ENCODE measurements at regions not wholly inside any gene's neighbourhood (a gene's known extent, or its start where the extent isn't known, plus 50 kb on each side); places are given as distances from the start of the nearest gene placed in this dataset.

GRCh38 chr3:29072611-29073010 lies 208.3 kb upstream of the RBMS3 start:
- Histone ChIP-seq H3K27ac (replicated peaks; ENCODE audit: low read length) (no peak overlapping the region), H3K27me3 (ENCODE audit: control insufficient read depth in 3 of 3, insufficient read depth in 3 of 3, low read depth in 1 of 3, low read length in 3 of 3) (no peaks in the 10 kb centered on the region), H4K91ac (ENCODE audit: low read depth, low read length, poor library complexity) (no peak overlapping the region), H3K9me3 (replicated peaks in 1 of 2; ENCODE audit: control insufficient read depth in 2 of 2, insufficient read depth in 1 of 2, low read depth in 1 of 2, low read length in 2 of 2) (peaks cover 0 to 2% of the 10 kb centered on the region in 2 donors), H2AFZ (ENCODE audit: low read length) (no peak overlapping the region), H3K14ac (ENCODE audit: low read length) (no peak overlapping the region), H3K4ac (ENCODE audit: low read length) (no peak overlapping the region), H3K79me1 (ENCODE audit: low read depth, low read length) (no peaks in the 10 kb centered on the region), H3K9ac (ENCODE audit: low read depth, low read length, poor library complexity) (no peak overlapping the region), H2BK120ac (ENCODE audit: low read depth, low read length) (no peak overlapping the region), H3K23ac (ENCODE audit: low read depth, low read length, poor library complexity) (no peak overlapping the region), H2BK5ac (ENCODE audit: low read length) (no peak overlapping the region), H3K4me2 (ENCODE audit: insufficient read depth, low read length, poor library complexity, severe bottlenecking) (no peak overlapping the region), H2BK12ac (ENCODE audit: low read length) (no peak overlapping the region), H4K8ac (ENCODE audit: low read depth, low read length) (no peak overlapping the region), H3K4me1 (ENCODE audit: control insufficient read depth in 2 of 2, insufficient read depth in 1 of 2, low read depth in 1 of 2, low read length in 2 of 2) (no peaks in the 10 kb centered on the region), H3K18ac (ENCODE audit: low read length) (no peak overlapping the region), H3K4me3 (ENCODE audit: low read length in 2 of 2) (no peak overlapping the region), H2BK15ac (ENCODE audit: low read length) (no peak overlapping the region), H3K36me3 (replicated peaks in 1 of 2; ENCODE audit: control insufficient read depth in 2 of 2, insufficient read depth in 2 of 2, low read length in 2 of 2) (no peaks in the 10 kb centered on the region), H2AK5ac (ENCODE audit: low read depth, low read length) (no peak overlapping the region)
- WGBS, 2 donors (ENCODE audit: extremely low coverage in 2 of 2, insufficient read length in 2 of 2, insufficient replicate concordance in 1 of 2), result no CpG with 5 or more reads among the region's 1 CpG
- DNase-seq (ENCODE audit: low spot score), result no peak

- WGBS, 2 donors (ENCODE audit: extremely low coverage in 2 of 2, insufficient read length in 2 of 2, insufficient replicate concordance in 1 of 2), result no CpG with 5 or more reads among the region's 2 CpGs
Observed at GRCh38 chr3:29077356-29077755, 203.5 kb upstream of the RBMS3 start.

GRCh38 chr3:29079358-29079757 lies 201.5 kb upstream of the RBMS3 start:
- no peaks in the 10 kb centered on the region for H3K9me3 ChIP-seq (replicated peaks in 1 of 2; ENCODE audit: control insufficient read depth in 2 of 2, insufficient read depth in 1 of 2, low read depth in 1 of 2, low read length in 2 of 2)
- no peak overlapping the region for H2AK5ac ChIP-seq (ENCODE audit: low read depth, low read length)
- no peak overlapping the region for H3K4me2 ChIP-seq (ENCODE audit: insufficient read depth, low read length, poor library complexity, severe bottlenecking)
- H3K79me1 ChIP-seq (ENCODE audit: low read depth, low read length), result no peaks in the 10 kb centered on the region
- DNase-seq (ENCODE audit: low spot score), result no peak
- no peak overlapping the region for H3K4me3 ChIP-seq (ENCODE audit: low read length in 2 of 2)
- no peak overlapping the region for H3K23ac ChIP-seq (ENCODE audit: low read depth, low read length, poor library complexity)
- no peaks in the 10 kb centered on the region for H3K4me1 ChIP-seq (ENCODE audit: control insufficient read depth in 2 of 2, insufficient read depth in 1 of 2, low read depth in 1 of 2, low read length in 2 of 2)
- no peak overlapping the region for H2BK120ac ChIP-seq (ENCODE audit: low read depth, low read length)
- H2BK15ac ChIP-seq (ENCODE audit: low read length), result no peak overlapping the region
- H3K18ac ChIP-seq (ENCODE audit: low read length), result no peak overlapping the region
- no peaks in the 10 kb centered on the region for H3K27me3 ChIP-seq (ENCODE audit: control insufficient read depth in 3 of 3, insufficient read depth in 3 of 3, low read depth in 1 of 3, low read length in 3 of 3)
- H4K91ac ChIP-seq (ENCODE audit: low read depth, low read length, poor library complexity), result no peak overlapping the region
- H3K9ac ChIP-seq (ENCODE audit: low read depth, low read length, poor library complexity), result no peak overlapping the region
- no peak overlapping the region for H4K8ac ChIP-seq (ENCODE audit: low read depth, low read length)
- no peak overlapping the region for H2BK12ac ChIP-seq (ENCODE audit: low read length)
- no peak overlapping the region for H2AFZ ChIP-seq (ENCODE audit: low read length)
- no peak overlapping the region for H3K4ac ChIP-seq (ENCODE audit: low read length)
- H3K27ac ChIP-seq (replicated peaks; ENCODE audit: low read length), result no peak overlapping the region
- H2BK5ac ChIP-seq (ENCODE audit: low read length), result no peak overlapping the region
- no peak overlapping the region for H3K14ac ChIP-seq (ENCODE audit: low read length)
- H3K36me3 ChIP-seq (replicated peaks in 1 of 2; ENCODE audit: control insufficient read depth in 2 of 2, insufficient read depth in 2 of 2, low read length in 2 of 2), result no peaks in the 10 kb centered on the region

More at GRCh38 chr3:29077356-29077755, 203.5 kb upstream of the RBMS3 start:
- Histone ChIP-seq H3K23ac (ENCODE audit: low read depth, low read length, poor library complexity) (no peak overlapping the region), H3K9me3 (replicated peaks in 1 of 2; ENCODE audit: control insufficient read depth in 2 of 2, insufficient read depth in 1 of 2, low read depth in 1 of 2, low read length in 2 of 2) (peaks cover 0 to 2% of the 10 kb centered on the region in 2 donors), H3K27me3 (ENCODE audit: control insufficient read depth in 3 of 3, insufficient read depth in 3 of 3, low read depth in 1 of 3, low read length in 3 of 3) (no peaks in the 10 kb centered on the region), H2BK12ac (ENCODE audit: low read length) (no peak overlapping the region), H3K4me3 (ENCODE audit: low read length in 2 of 2) (no peak overlapping the region), H4K8ac (ENCODE audit: low read depth, low read length) (no peak overlapping the region), H3K18ac (ENCODE audit: low read length) (no peak overlapping the region), H3K4ac (ENCODE audit: low read length) (no peak overlapping the region), H3K36me3 (replicated peaks in 1 of 2; ENCODE audit: control insufficient read depth in 2 of 2, insufficient read depth in 2 of 2, low read length in 2 of 2) (no peaks in the 10 kb centered on the region), H3K4me1 (ENCODE audit: control insufficient read depth in 2 of 2, insufficient read depth in 1 of 2, low read depth in 1 of 2, low read length in 2 of 2) (no peaks in the 10 kb centered on the region), H3K14ac (ENCODE audit: low read length) (no peak overlapping the region), H3K9ac (ENCODE audit: low read depth, low read length, poor library complexity) (no peak overlapping the region), H4K91ac (ENCODE audit: low read depth, low read length, poor library complexity) (no peak overlapping the region), H2BK15ac (ENCODE audit: low read length) (no peak overlapping the region), H2BK120ac (ENCODE audit: low read depth, low read length) (no peak overlapping the region), H3K27ac (replicated peaks; ENCODE audit: low read length) (no peak overlapping the region), H3K79me1 (ENCODE audit: low read depth, low read length) (no peaks in the 10 kb centered on the region), H3K4me2 (ENCODE audit: insufficient read depth, low read length, poor library complexity, severe bottlenecking) (no peak overlapping the region), H2AFZ (ENCODE audit: low read length) (no peak overlapping the region), H2AK5ac (ENCODE audit: low read depth, low read length) (no peak overlapping the region), H2BK5ac (ENCODE audit: low read length) (no peak overlapping the region)
- DNase-seq (ENCODE audit: low spot score), result no peak

- Histone ChIP-seq H3K14ac (ENCODE audit: low read length) (no peak overlapping the region), H2BK15ac (ENCODE audit: low read length) (no peak overlapping the region), H3K4me3 (ENCODE audit: low read length in 2 of 2) (no peak overlapping the region), H3K27me3 (ENCODE audit: control insufficient read depth in 3 of 3, insufficient read depth in 3 of 3, low read depth in 1 of 3, low read length in 3 of 3) (no peaks in the 10 kb centered on the region), H2BK12ac (ENCODE audit: low read length) (no peak overlapping the region), H2AFZ (ENCODE audit: low read length) (no peak overlapping the region), H3K4me2 (ENCODE audit: insufficient read depth, low read length, poor library complexity, severe bottlenecking) (no peak overlapping the region), H2BK5ac (ENCODE audit: low read length) (no peak overlapping the region), H4K91ac (ENCODE audit: low read depth, low read length, poor library complexity) (no peak overlapping the region), H3K9me3 (replicated peaks in 1 of 2; ENCODE audit: control insufficient read depth in 2 of 2, insufficient read depth in 1 of 2, low read depth in 1 of 2, low read length in 2 of 2) (no peaks in the 10 kb centered on the region), H2AK5ac (ENCODE audit: low read depth, low read length) (no peak overlapping the region), H3K23ac (ENCODE audit: low read depth, low read length, poor library complexity) (no peak overlapping the region), H3K79me1 (ENCODE audit: low read depth, low read length) (no peaks in the 10 kb centered on the region), H3K4me1 (ENCODE audit: control insufficient read depth in 2 of 2, insufficient read depth in 1 of 2, low read depth in 1 of 2, low read length in 2 of 2) (no peaks in the 10 kb centered on the region), H3K9ac (ENCODE audit: low read depth, low read length, poor library complexity) (no peak overlapping the region), H3K4ac (ENCODE audit: low read length) (no peak overlapping the region), H3K36me3 (replicated peaks in 1 of 2; ENCODE audit: control insufficient read depth in 2 of 2, insufficient read depth in 2 of 2, low read length in 2 of 2) (no peaks in the 10 kb centered on the region), H2BK120ac (ENCODE audit: low read depth, low read length) (no peak overlapping the region), H3K27ac (replicated peaks; ENCODE audit: low read length) (no peak overlapping the region), H3K18ac (ENCODE audit: low read length) (no peak overlapping the region), H4K8ac (ENCODE audit: low read depth, low read length) (no peak overlapping the region)
- DNase-seq (ENCODE audit: low spot score), result no peak
Observed at GRCh38 chr3:29080967-29081366, 199.9 kb upstream of the RBMS3 start.
